DMS53 (cell line): ENCODE measurements at regions not wholly inside any gene's neighbourhood (a gene's known extent, or its start where the extent isn't known, plus 50 kb on each side); places are given as distances from the start of the nearest gene placed in this dataset.
"Not testable (repeated sequence)": the region's sequence is repeated elsewhere in the genome, so short reads cannot be mapped to it uniquely, and the experiment has no call there.

Experiments
- DNase-seq: peaks from one replicate; lab custom pipeline; 2025; lab: John Stamatoyannopoulos, UW

GRCh38 chr5:9787861-9788600 lies 157.9 kb upstream of the TAS2R1 start:
- DNase-seq, result no peak

- DNase-seq, result peak; percentile 22
Observed at GRCh38 chr5:9786380-9787360, 156.5 kb upstream of the TAS2R1 start.

DNA sequence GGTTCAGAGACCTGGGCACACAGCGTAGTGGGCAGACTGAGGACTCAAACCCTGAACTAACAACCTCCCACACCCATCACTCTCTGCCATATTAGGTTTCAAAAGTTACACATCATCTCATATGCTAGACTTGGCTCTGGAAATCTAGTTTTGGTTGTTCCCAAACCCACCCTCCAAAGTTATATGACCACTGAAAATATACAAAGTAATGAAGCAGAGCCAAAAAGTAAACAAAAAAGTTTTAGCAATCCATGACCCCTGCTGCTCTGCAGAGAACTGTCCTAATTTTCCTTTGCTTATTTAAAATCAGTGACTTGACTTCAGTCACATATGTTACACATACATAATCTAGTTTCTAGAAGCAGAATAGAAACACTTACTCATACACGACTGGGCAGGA lies 155.6 kb upstream of the TAS2R1 start:
- peak; percentile 42 for DNase-seq

- DNase-seq, result peak; percentile 65
Observed at GRCh38 chr5:9784231-9784630, 154.1 kb upstream of the TAS2R1 start.

DNA sequence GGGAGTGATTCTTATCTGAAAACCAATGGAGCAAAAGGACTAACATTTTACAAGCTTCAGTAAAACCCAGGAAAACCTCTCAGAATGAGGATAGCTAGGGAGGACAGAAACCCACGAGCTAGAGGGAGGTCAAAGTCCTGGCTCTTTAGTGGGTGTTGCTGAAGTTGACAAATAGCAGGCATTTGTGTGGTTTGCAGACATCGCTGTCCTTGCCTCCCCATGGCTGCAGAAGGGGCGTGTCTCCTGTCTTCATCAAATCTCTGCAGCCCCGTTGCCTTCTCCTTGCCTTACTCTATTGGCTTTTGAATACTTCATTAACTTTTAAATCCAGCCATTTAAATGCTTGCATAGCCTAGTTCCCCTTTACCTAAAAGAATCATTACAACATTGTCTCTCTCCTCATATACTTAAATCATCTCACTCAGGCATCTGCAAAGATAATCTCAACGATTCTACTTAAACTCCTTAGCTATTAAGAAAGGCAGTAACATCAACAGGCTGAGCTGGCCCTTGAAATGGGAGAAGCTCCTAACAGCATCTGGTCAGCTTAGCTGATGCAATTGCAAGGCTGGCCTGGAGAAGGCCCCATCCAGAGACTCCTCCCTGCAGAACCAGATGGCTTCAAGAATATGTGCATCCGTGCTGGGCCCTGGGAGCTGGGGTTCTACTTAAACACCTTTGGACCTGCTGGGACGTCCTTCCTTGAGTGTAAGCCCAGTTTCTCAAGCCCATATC lies 152.8 kb upstream of the TAS2R1 start:
- peak; percentile 83 for DNase-seq

GRCh38 chr5:9781890-9782289 lies 151.7 kb upstream of the TAS2R1 start:
- peak; percentile 72 for DNase-seq

DNA sequence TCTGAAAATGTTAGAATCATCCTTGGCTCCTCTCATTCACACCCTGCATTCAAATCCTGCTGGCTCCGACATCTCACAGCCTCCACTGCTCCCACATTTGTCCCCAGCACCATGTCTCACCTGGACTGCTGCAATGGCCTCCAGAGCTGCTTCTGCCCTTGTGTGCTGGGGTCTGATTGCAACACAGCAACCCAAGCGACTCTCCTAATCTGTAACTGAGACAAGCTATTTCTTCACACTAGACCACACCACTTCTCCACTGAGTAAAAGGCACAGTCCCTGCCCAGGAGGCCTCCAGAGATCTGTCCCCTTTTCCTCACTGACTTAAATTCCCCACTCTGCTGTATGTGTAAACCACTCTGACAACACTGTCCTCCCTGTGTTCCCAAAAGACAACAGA lies 151.1 kb upstream of the TAS2R1 start:
- no peak for DNase-seq

DNA sequence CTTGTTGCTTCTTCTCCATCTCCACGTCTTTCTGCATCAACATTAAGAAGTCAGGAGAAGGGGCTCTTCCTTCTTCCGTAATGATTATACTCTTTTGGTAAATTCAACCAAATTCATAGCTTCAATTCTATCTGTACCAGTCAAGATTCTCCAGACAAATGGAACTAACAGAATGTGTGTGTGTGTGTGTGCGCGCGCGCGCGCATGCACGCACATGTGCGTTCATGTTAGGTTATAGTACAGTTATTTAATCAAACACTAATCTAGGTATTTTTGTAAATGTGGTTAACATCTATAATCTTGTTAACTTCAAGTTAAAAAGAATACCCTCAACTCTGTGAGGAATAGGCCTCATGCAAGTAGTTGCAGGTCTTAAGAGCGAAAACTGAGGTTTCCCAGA lies 150.3 kb upstream of the TAS2R1 start:
- DNase-seq, result no peak

DNA sequence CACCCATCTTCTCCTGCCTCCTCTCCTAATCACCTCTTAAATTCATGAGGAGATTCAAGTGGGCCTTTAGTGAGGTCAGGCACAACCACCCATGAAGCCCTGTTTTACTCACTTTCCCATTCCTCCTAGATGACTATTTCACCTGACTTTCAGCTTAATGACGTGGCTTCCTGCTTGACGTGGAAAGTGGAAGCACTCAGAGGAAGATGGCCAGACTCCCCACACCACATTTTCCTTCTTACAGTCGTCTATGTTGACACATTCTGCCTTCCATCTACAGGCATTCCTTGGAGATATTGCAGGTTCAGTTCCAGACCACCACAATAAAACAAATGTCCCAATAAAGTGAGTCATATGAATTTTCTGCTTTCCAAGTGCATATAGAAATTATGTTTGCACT lies 146.4 kb upstream of the TAS2R1 start:
- no peak for DNase-seq

- DNase-seq, result peak; percentile 50
Observed at GRCh38 chr5:9775339-9775738, 145.2 kb upstream of the TAS2R1 start.

GRCh38 chr5:9774472-9775079 lies 144.4 kb upstream of the TAS2R1 start:
- peak; percentile 67 for DNase-seq

GRCh38 chr5:9771079-9771478 lies 140.9 kb upstream of the TAS2R1 start:
- no peak for DNase-seq

- DNase-seq, result no peak
Observed at GRCh38 chr5:9766581-9766980, 136.4 kb upstream of the TAS2R1 start.

GRCh38 chr5:9765419-9766140 lies 135.4 kb upstream of the TAS2R1 start:
- no peak for DNase-seq

- no peak for DNase-seq
Observed at GRCh38 chr5:9761706-9762105, 131.6 kb upstream of the TAS2R1 start.

DNA sequence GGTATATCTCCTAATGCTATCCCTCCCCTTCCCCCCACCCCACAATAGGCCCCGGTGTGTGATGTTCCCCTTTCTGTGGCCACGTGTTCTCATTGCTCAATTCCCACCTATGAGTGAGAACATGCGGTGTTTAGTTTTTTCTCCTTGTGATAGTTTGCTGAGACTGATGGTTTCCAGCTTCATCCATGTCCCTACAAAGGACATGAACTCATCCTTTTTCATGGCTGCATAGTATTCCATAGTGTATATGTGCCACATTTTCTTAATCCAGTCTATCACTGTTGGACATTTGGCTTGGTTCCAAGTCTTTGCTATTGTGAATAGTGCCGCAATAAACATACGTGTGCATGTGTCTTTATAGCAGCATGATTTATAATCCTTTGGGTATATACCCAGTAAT lies 122.5 kb upstream of the TAS2R1 start:
- not testable (repeated sequence) for DNase-seq

DNA sequence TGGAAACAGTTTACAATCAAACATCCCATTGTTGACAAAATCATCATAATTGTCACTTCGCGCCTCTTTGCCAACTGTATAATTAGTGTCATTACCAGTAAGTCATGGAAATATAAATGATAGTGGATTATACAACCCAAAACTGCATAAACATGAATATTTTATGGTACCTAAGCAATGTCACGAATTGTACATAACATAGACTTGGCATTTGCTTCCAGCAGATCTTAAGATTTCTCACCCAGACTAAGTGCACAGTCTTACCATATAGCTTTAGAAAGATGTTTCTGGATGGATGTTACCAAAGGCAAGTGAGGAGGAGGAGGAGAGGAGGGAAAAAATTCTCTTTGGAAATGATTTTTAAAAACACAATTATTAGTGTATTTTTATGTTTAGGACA lies 113.4 kb upstream of the TAS2R1 start:
- no peak for DNase-seq

GRCh38 chr5:9742848-9743247 lies 112.7 kb upstream of the TAS2R1 start:
- DNase-seq, result no peak

DNA sequence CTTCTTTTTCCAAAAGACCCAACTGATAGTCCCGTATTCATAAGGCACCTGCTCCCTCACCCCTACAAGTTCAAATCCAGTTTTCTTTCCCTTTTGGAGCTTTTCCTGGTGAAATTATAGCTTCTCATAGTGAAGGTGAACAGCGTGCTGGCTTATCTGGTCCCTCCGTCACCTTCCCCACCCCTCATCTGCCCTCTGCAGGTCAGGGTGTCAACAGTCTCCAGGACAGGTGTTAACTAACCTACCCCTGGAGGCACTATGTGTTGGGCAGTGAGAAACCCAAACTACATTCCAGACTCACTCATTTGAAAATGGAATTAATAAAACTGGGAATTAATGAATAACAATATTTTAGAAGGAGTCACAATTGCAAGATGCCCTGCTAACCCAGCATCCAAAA lies 109.0 kb upstream of the TAS2R1 start:
- DNase-seq, result no peak

DNA sequence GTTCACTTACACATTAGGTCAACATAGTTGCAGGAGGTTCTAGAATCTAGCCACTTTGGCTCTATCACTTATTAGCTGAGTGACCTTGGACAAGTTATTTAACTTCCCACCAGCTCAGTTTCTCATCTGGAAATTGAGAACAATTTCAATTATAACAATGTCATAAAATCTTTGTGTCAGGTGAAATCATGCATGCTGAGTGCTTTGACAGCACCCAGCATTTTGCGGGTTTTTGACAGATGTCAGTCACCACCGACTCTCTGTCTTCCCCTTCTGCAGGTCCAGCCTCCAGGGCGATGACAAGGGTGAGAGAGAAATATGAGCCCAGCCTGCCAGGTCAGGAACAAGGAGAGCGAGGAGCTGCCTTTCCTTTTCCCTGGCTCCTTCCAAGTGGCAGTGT lies 107.1 kb upstream of the TAS2R1 start:
- DNase-seq, result no peak

DNA sequence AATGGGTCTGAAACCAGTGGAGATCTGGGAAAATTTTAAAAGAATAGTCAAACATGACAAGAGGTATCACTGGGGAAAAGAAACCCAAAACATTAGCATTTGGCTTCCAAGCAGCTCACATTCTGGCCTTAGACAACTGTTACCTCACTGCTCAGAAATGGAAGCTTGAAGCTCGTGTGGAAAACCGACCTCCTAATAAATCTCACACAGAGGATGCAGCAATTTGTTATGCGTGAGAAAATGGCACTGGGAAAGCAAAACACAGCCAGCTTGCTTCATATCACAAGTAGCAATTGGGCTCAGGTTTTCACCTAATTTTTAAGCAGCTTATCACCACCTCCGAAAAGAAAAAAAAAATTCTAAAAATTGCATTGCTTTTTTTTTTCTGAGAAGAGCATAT lies 103.3 kb upstream of the TAS2R1 start:
- no peak for DNase-seq
